Transverse colon (tissue), 3 donors: ENCODE measurements at regions not wholly inside any gene's neighbourhood (a gene's known extent, or its start where the extent isn't known, plus 50 kb on each side); places are given as distances from the start of the nearest gene placed in this dataset.

ENCODE experiments used
- CTCF ChIP-seq, 5 experiments: fragments of 200-600 bp in 3 of 5; fragments of 450-650 bp in 2 of 5; sonication (generic) in 3 of 5; IDR thresholded peaks; 1 replicate in 2 of 5; 2 replicates in 3 of 5; pipeline ENCODE4 v1.5.1; 2016 to 2017; ENCODE audit warnings: antibody characterized with exemption in 5 of 5, inconsistent platforms in 3 of 5, mild to moderate bottlenecking in 2 of 5, moderate library complexity in 1 of 5
- EP300 ChIP-seq: sonication (generic); formaldehyde crosslinking; IDR thresholded peaks from one replicate; pipeline ENCODE4 v1.6.1; 2017; ENCODE audit warnings: antibody characterized with exemption, low read depth

- TF ChIP-seq CTCF (IDR thresholded peaks at IDR 0.05): no peak
- no peak for TF ChIP-seq EP300
Observed at GRCh38 chr10:62511656-62512055, 137.5 kb downstream of the ZNF365 start.
